ENCODE measurements at regions not wholly inside any gene's neighbourhood (a gene's known extent, or its start where the extent isn't known, plus 50 kb on each side); places are given as distances from the start of the nearest gene placed in this dataset.

GRCh38 chr13:109285586-109285985 is 500.8 kb downstream of the IRS2 start (continued):
- TF ChIP-seq, protein P1, sequence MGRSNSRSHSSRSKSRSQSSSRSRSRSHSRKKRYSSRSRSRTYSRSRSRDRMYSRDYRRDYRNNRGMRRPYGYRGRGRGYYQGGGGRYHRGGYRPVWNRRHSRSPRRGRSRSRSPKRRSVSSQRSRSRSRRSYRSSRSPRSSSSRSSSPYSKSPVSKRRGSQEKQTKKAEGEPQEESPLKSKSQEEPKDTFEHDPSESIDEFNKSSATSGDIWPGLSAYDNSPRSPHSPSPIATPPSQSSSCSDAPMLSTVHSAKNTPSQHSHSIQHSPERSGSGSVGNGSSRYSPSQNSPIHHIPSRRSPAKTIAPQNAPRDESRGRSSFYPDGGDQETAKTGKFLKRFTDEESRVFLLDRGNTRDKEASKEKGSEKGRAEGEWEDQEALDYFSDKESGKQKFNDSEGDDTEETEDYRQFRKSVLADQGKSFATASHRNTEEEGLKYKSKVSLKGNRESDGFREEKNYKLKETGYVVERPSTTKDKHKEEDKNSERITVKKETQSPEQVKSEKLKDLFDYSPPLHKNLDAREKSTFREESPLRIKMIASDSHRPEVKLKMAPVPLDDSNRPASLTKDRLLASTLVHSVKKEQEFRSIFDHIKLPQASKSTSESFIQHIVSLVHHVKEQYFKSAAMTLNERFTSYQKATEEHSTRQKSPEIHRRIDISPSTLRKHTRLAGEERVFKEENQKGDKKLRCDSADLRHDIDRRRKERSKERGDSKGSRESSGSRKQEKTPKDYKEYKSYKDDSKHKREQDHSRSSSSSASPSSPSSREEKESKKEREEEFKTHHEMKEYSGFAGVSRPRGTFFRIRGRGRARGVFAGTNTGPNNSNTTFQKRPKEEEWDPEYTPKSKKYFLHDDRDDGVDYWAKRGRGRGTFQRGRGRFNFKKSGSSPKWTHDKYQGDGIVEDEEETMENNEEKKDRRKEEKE (IDR thresholded peaks at IDR 0.05), result no peak
- no peak for TF ChIP-seq MEF2A (IDR thresholded peaks at IDR 0.05; ENCODE audit: insufficient read depth, low read depth, low read length)
- no peak for TF ChIP-seq BCL11A (IDR thresholded peaks at IDR 0.05; ENCODE audit: low read depth, low read length)
- TF ChIP-seq NFYA (IDR thresholded peaks at IDR 0.05; ENCODE audit: borderline replicate concordance, low read depth, low read length), result no peak
- no peak for TF ChIP-seq ZNF24 (IDR thresholded peaks at IDR 0.05)

GRCh38 chr13:109281903-109282635 is 504.3 kb downstream of the IRS2 start:
- ATAC-seq, result no peak
- ChIA-PET POLR2A (no interaction called here), SMC1A (ENCODE audit: uncharacterized antibody, unreplicated experiment) (interaction anchor here (1.0 to 1.4 kb wide), 2 partner anchors 9 to 121 kb away, joined by 3 read pairs; no protein-coding TSS in a partner anchor), RAD21 (ENCODE audit: unreplicated experiment) (no interaction called here), CTCF (interaction anchor here (1.5 kb wide), 1 partner anchor 18 kb away, joined by 3 read pairs; no protein-coding TSS in a partner anchor)
- Histone ChIP-seq H3K27me3 (replicated peaks in 1 of 2; ENCODE audit: control insufficient read depth in 2 of 2, insufficient read depth in 2 of 2, low read length in 1 of 2) (no peaks in the 10 kb centered on the region), H3K4me3 (no peak overlapping the region), H3K4me1 (ENCODE audit: control insufficient read depth, insufficient read depth, low read length) (no peaks in the 10 kb centered on the region), H3K9ac (ENCODE audit: control insufficient read depth, insufficient read depth, low read length) (no peak overlapping the region), H2AFZ (ENCODE audit: control insufficient read depth, low read depth, low read length) (no peak overlapping the region), H3K27ac (ENCODE audit: control insufficient read depth, insufficient read depth) (no peak overlapping the region), H3K36me3 (ENCODE audit: control insufficient read depth in 2 of 2, insufficient read depth in 2 of 2, low read length in 1 of 2) (no peaks in the 10 kb centered on the region), H3K79me2 (ENCODE audit: control insufficient read depth, insufficient read depth, low read length) (no peaks in the 10 kb centered on the region), H3K9me3 (replicated peaks; ENCODE audit: control insufficient read depth, insufficient read depth, low read length) (no peaks in the 10 kb centered on the region; the same call in 2 of the 3 replicates), H4K20me1 (ENCODE audit: control insufficient read depth, insufficient read depth) (no peaks in the 10 kb centered on the region), H3K4me2 (ENCODE audit: control insufficient read depth, insufficient read depth) (no peak overlapping the region)
- 52% methylated on average over 11 of the region's 11 CpGs for WGBS (ENCODE audit: insufficient coverage, insufficient replicate concordance, low lambda C conversion rate, missing lambda C conversion rate)
- DNase-seq (ENCODE audit: low read depth, low spot score), result no peak
- no TSS peak for BruUV-seq (replicated peaks)
- intact Hi-C loops (cut with micrococcal nuclease; ENCODE audit: unreplicated experiment) (no loop called here), in situ Hi-C loops (cut with MboI) (no loop called here)
- TF ChIP-seq NFIC (IDR thresholded peaks at IDR 0.05; ENCODE audit: low read depth, low read length), result no peak
- TF ChIP-seq, protein P2, sequence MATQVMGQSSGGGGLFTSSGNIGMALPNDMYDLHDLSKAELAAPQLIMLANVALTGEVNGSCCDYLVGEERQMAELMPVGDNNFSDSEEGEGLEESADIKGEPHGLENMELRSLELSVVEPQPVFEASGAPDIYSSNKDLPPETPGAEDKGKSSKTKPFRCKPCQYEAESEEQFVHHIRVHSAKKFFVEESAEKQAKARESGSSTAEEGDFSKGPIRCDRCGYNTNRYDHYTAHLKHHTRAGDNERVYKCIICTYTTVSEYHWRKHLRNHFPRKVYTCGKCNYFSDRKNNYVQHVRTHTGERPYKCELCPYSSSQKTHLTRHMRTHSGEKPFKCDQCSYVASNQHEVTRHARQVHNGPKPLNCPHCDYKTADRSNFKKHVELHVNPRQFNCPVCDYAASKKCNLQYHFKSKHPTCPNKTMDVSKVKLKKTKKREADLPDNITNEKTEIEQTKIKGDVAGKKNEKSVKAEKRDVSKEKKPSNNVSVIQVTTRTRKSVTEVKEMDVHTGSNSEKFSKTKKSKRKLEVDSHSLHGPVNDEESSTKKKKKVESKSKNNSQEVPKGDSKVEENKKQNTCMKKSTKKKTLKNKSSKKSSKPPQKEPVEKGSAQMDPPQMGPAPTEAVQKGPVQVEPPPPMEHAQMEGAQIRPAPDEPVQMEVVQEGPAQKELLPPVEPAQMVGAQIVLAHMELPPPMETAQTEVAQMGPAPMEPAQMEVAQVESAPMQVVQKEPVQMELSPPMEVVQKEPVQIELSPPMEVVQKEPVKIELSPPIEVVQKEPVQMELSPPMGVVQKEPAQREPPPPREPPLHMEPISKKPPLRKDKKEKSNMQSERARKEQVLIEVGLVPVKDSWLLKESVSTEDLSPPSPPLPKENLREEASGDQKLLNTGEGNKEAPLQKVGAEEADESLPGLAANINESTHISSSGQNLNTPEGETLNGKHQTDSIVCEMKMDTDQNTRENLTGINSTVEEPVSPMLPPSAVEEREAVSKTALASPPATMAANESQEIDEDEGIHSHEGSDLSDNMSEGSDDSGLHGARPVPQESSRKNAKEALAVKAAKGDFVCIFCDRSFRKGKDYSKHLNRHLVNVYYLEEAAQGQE (IDR thresholded peaks at IDR 0.05; ENCODE audit: low read depth, low read length), result no peak
- no peak for FAIRE-seq

All from GM12878 (cell line).